Pancreas (tissue), 10 donors: ENCODE measurements at regions not wholly inside any gene's neighbourhood (a gene's known extent, or its start where the extent isn't known, plus 50 kb on each side); places are given as distances from the start of the nearest gene placed in this dataset.
"Not testable (repeated sequence)": the region's sequence is repeated elsewhere in the genome, so short reads cannot be mapped to it uniquely, and the experiment has no call there.

Source experiments
- ATAC-seq, 4 donors: fragments of 200-7000 bp; cut with Tn5 transposase; one replicate each; pipeline versions ENCODE4 v1.8.0 to v1.9.1; 2020; ENCODE audit warnings: mild to moderate bottlenecking in 4 of 4, moderate library complexity in 4 of 4
- DNase-seq, 6 donors: peaks; one replicate each; pipeline ENCODE4 v3.0.0-alpha.2; 2020
- FAIRE-seq: peaks from 2 replicates; lab custom pipeline; 2012; peaks lifted over from hg19 to GRCh38; lab: Jason Lieb, UNC
- H3K27ac ChIP-seq, 4 donors: fragments of 200-600 bp; sonication (generic); 1 replicate in 3 of 4; 2 replicates in 1 of 4; pipeline versions ENCODE4 v1.5.0 to v1.8.0; 2020
- H3K27me3 ChIP-seq, 4 donors: fragments of 200-600 bp; one replicate each; pipeline ENCODE4 v1.8.0; 2021
- H3K36me3 ChIP-seq, 3 donors: fragments of 200-600 bp; sonication (generic) in 1 of 3; one replicate each; pipeline versions ENCODE4 v1.5.0 to v1.8.0; 2020 to 2021
- H3K4me1 ChIP-seq, 3 donors: fragments of 200-600 bp; one replicate each; pipeline ENCODE4 v1.8.0; 2021
- H3K4me3 ChIP-seq, 4 donors: fragments of 200-600 bp; sonication (generic) in 2 of 4; one replicate each; pipeline versions ENCODE4 v1.5.0 to v1.8.0; 2020 to 2021
- H3K9me3 ChIP-seq, 4 donors: fragments of 200-600 bp; one replicate each; pipeline ENCODE4 v1.8.0; 2021
- CTCF ChIP-seq, 4 donors: fragments of 200-600 bp; sonication (generic) in 3 of 4; IDR thresholded peaks; one replicate each; pipeline versions ENCODE4 v1.5.0 to v1.8.0; 2021; ENCODE audit warnings: antibody characterized with exemption in 4 of 4
- WGBS, 2 donors: extraction: QIAGEN DNeasy Blood & Tissue Kit; methylation state at CpG; one replicate each; pipeline ENCODE4 v1.1.7; 2013; 5-methylcytosine and 5-hydroxymethylcytosine counted together
- intact Hi-C, 3 donors: fragments of 100-400 bp; cut with DNase I; formaldehyde crosslinking; loops; one replicate each; pipeline versions ENCODE4 v1.11.1 to v1.14.2; 2022
- donor health status: healthy with polysubstance abuse.
- donor health status: DM: no; HTN: no; CAD: no; lungs with moderate emphysema.
- donor health status: DM: no; HTN: no; CAD: no.
- donor health status: control.
- donor health status: control.
- donor health status: Bipolar disorder and iron deficiency.
- donor health status: DM: yes; HTN: yes; CAD: no.
- donor health status: DM: no; HTN: no; CAD: no.
- donor health status: DM: no; HTN: no; CAD: no.
- donor health status: DM: yes; HTN: yes; CAD: no.

GRCh38 chr2:187034434-187034833 lies 185.5 kb upstream of the ZSWIM2 start:
- intact Hi-C loops: no loop called here
- no peaks in the 10 kb centered on the region for H3K9me3 ChIP-seq
- no peaks in the 10 kb centered on the region for H3K4me1 ChIP-seq
- DNase-seq (no peak), FAIRE-seq (no peak), ATAC-seq (peak in 1 of 4 donors; percentile 81)
- H3K36me3 ChIP-seq: no peaks in the 10 kb centered on the region
- no peak overlapping the region for H3K4me3 ChIP-seq
- TF ChIP-seq CTCF (IDR thresholded peaks at IDR 0.05): no peak
- peak overlapping the region in 1 of 4 donors; percentile 30 for H3K27ac ChIP-seq
- H3K27me3 ChIP-seq: no peaks in the 10 kb centered on the region

- H3K4me3 ChIP-seq: no peak overlapping the region
- FAIRE-seq: no peak
- no peaks in the 10 kb centered on the region for H3K36me3 ChIP-seq
- WGBS, 2 donors: 83 to 93% methylated on average over 4 of the region's 4 CpGs
- H3K9me3 ChIP-seq: no peaks in the 10 kb centered on the region
- intact Hi-C loops: no loop called here
- H3K27me3 ChIP-seq: no peaks in the 10 kb centered on the region
- no peak for ATAC-seq
- no peaks in the 10 kb centered on the region for H3K4me1 ChIP-seq
- no peak for DNase-seq
- TF ChIP-seq CTCF (IDR thresholded peaks at IDR 0.05): no peak
- H3K27ac ChIP-seq: no peak overlapping the region
Measured at GRCh38 chr2:187024739-187025138, 175.8 kb upstream of the ZSWIM2 start.

- H3K36me3 ChIP-seq, FAIRE-seq, H3K27me3 ChIP-seq, DNase-seq, H3K4me1 ChIP-seq, H3K9me3 ChIP-seq, H3K27ac ChIP-seq, intact Hi-C loops, H3K4me3 ChIP-seq, ATAC-seq: not testable (repeated sequence)
- WGBS, 2 donors: 78 to 85% methylated on average over 4 of the region's 4 CpGs
Measured at GRCh38 chr2:187023996-187024395, 175.0 kb upstream of the ZSWIM2 start.

GRCh38 chr2:187017438-187017837 lies 168.5 kb upstream of the ZSWIM2 start:
- FAIRE-seq (no peak), ATAC-seq (no peak), DNase-seq (no peak)
- intact Hi-C loops: no loop called here
- Histone ChIP-seq H3K36me3 (no peaks in the 10 kb centered on the region), H3K4me3 (no peak overlapping the region), H3K4me1 (no peaks in the 10 kb centered on the region), H3K27me3 (no peaks in the 10 kb centered on the region), H3K9me3 (no peaks in the 10 kb centered on the region), H3K27ac (no peak overlapping the region)
- no peak for TF ChIP-seq CTCF (IDR thresholded peaks at IDR 0.05)
- 62 to 77% methylated on average over 5 of the region's 5 CpGs for WGBS, 2 donors

- DNase-seq: no peak
- Histone ChIP-seq H3K4me1 (no peaks in the 10 kb centered on the region), H3K9me3 (no peaks in the 10 kb centered on the region), H3K4me3 (no peak overlapping the region), H3K27me3 (no peaks in the 10 kb centered on the region), H3K27ac (no peak overlapping the region), H3K36me3 (no peaks in the 10 kb centered on the region)
- no peak for TF ChIP-seq CTCF (IDR thresholded peaks at IDR 0.05)
- WGBS, 2 donors: 65 to 68% methylated on average over 4 of the region's 4 CpGs
- no peak for FAIRE-seq
- ATAC-seq: no peak
- intact Hi-C loops: no loop called here
Measured at GRCh38 chr2:187013058-187013457, 164.1 kb upstream of the ZSWIM2 start.
